ENCODE measurements at regions not wholly inside any gene's neighbourhood (a gene's known extent, or its start where the extent isn't known, plus 50 kb on each side); places are given as distances from the start of the nearest gene placed in this dataset.

- H3K27me3 ChIP-seq (ENCODE audit: control insufficient read depth, insufficient read depth, low read length) = no peaks in the 10 kb centered on the region; the same call in 1 of the 2 replicates
- ChIA-PET CTCF (no interaction called here), POLR2A (no interaction called here)
- H3K36me3 ChIP-seq (ENCODE audit: control insufficient read depth, insufficient read depth, low read length) = no peaks in the 10 kb centered on the region
- no peak overlapping the region for H3K27ac ChIP-seq (ENCODE audit: low read length)
- BruUV-seq (replicated peaks) = no TSS peak
- DNase-seq (ENCODE audit: low read depth, low spot score) (no peak), ATAC-seq (no peak)
- H3K4me3 ChIP-seq (ENCODE audit: low read depth in 2 of 2, low read length in 2 of 2) = no peak overlapping the region
- intact Hi-C loops (cut with micrococcal nuclease; ENCODE audit: unreplicated experiment) = no loop called here
- TF ChIP-seq, protein P1, sequence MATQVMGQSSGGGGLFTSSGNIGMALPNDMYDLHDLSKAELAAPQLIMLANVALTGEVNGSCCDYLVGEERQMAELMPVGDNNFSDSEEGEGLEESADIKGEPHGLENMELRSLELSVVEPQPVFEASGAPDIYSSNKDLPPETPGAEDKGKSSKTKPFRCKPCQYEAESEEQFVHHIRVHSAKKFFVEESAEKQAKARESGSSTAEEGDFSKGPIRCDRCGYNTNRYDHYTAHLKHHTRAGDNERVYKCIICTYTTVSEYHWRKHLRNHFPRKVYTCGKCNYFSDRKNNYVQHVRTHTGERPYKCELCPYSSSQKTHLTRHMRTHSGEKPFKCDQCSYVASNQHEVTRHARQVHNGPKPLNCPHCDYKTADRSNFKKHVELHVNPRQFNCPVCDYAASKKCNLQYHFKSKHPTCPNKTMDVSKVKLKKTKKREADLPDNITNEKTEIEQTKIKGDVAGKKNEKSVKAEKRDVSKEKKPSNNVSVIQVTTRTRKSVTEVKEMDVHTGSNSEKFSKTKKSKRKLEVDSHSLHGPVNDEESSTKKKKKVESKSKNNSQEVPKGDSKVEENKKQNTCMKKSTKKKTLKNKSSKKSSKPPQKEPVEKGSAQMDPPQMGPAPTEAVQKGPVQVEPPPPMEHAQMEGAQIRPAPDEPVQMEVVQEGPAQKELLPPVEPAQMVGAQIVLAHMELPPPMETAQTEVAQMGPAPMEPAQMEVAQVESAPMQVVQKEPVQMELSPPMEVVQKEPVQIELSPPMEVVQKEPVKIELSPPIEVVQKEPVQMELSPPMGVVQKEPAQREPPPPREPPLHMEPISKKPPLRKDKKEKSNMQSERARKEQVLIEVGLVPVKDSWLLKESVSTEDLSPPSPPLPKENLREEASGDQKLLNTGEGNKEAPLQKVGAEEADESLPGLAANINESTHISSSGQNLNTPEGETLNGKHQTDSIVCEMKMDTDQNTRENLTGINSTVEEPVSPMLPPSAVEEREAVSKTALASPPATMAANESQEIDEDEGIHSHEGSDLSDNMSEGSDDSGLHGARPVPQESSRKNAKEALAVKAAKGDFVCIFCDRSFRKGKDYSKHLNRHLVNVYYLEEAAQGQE (IDR thresholded peaks at IDR 0.05; ENCODE audit: insufficient read depth in 1 of 2, low read depth in 2 of 2, low read length in 1 of 2) = no peak
- in situ Hi-C loops (cut with HindIII; ENCODE audit: low pct_unique_long_range_greater_than_20kb, low sequenced_read_pairs) = no loop called here
- no peaks in the 10 kb centered on the region for H3K4me1 ChIP-seq (ENCODE audit: control insufficient read depth, insufficient read depth, low read length)
- no peaks in the 10 kb centered on the region for H3K9me3 ChIP-seq (ENCODE audit: control insufficient read depth, insufficient read depth, low read depth, low read length)
These were observed 121.9 kb downstream of the OSTF1 start for GRCh38 chr9:75210215-75210614.

- TF ChIP-seq SIN3A (IDR thresholded peaks at IDR 0.05; ENCODE audit: borderline replicate concordance, insufficient read depth, low read depth, low read length) = no peak
- no peak for TF ChIP-seq POLR2AphosphoS5 (IDR thresholded peaks at IDR 0.05; ENCODE audit: low read depth, low read length)
- no peak for TF ChIP-seq TCF7L2 (IDR thresholded peaks at IDR 0.05; ENCODE audit: low read depth, low read length)
- no peak for TF ChIP-seq CTCF (IDR thresholded peaks at IDR 0.05)
- TF ChIP-seq, protein P1 (IDR thresholded peaks at IDR 0.05; ENCODE audit: insufficient read depth in 1 of 2, low read depth in 2 of 2, low read length in 1 of 2) = no peak
- no peaks in the 10 kb centered on the region for H3K9me3 ChIP-seq (ENCODE audit: control insufficient read depth, insufficient read depth, low read depth, low read length)
- no peaks in the 10 kb centered on the region for H3K4me1 ChIP-seq (ENCODE audit: control insufficient read depth, insufficient read depth, low read length)
- no peak for DNase-seq (ENCODE audit: low read depth, low spot score)
- no peak for ATAC-seq
- in situ Hi-C loops (cut with HindIII; ENCODE audit: low pct_unique_long_range_greater_than_20kb, low sequenced_read_pairs) = no loop called here
- ChIA-PET CTCF (no interaction called here), POLR2A (no interaction called here)
- intact Hi-C loops (cut with micrococcal nuclease; ENCODE audit: unreplicated experiment) = no loop called here
- no peak overlapping the region for H3K27ac ChIP-seq (ENCODE audit: low read length)
- no peak overlapping the region for H3K4me3 ChIP-seq (ENCODE audit: low read depth in 2 of 2, low read length in 2 of 2)
- no peaks in the 10 kb centered on the region for H3K36me3 ChIP-seq (ENCODE audit: control insufficient read depth, insufficient read depth, low read length)
- no peaks in the 10 kb centered on the region; the same call in 1 of the 2 replicates for H3K27me3 ChIP-seq (ENCODE audit: control insufficient read depth, insufficient read depth, low read length)
- no TSS peak for BruUV-seq (replicated peaks)
These were observed 125.5 kb downstream of the OSTF1 start for GRCh38 chr9:75213765-75214164.
